ENCODE measurements at regions not wholly inside any gene's neighbourhood (a gene's known extent, or its start where the extent isn't known, plus 50 kb on each side); places are given as distances from the start of the nearest gene placed in this dataset.
A peak's percentile ranks its signal among the peaks of the same experiment; 100 is the strongest.

DNA sequence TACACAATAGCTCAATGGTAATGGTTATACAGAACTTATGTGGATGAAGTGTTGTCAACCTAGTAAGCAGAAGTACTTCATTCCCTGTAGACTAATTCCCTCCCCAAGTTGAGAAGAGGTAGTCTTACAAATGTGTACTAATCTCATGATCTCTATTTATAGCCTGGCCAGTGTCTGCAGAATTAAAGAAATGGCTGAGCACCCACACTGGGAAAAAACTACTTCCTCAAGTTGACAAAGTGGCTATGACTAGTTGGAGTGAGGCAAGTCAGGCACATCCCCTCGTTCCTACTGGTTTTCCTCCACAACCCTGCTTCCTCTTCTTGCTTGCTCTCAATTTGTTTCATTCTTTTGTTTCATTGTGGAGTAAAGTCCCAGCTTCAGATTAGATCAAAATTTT lies 566.7 kb upstream of the ZNF717 start:
- no peak for DNase-seq

DNA sequence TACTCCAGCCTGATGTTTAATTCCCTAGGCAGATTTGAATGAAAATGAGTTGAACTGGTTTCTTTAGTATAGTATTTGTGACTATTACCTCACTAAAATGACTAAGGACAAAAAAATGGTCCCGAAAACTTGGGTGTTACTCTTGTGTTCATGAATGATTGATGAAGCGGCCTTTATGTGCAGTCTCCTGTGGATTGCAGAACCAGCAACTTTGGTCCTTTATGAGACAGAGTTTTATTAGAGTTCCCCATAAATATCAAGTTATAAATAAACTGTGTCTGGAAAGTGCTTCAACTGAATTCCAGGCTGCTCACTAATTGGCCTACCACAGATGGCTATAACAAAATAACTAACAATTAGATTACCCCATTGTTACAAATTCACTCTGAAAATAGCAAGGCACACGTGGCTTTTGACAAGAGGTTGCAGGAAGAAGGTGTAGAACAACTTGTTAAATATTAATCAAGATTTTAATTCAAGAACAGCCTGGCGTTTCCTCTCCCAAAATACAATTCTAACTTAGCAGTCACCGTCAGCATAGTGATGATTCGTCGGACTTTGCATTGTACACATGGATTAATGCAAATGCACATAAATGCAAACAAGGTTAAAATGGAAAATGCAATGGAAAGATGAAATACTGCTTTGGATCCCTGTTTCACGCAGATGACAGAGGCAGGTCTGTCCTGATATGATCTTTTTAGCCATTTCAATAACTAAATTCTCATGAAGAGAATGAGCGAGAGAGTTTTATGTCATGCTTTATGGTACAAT lies 567.3 kb upstream of the ZNF717 start:
- DNase-seq: no peak

DNA sequence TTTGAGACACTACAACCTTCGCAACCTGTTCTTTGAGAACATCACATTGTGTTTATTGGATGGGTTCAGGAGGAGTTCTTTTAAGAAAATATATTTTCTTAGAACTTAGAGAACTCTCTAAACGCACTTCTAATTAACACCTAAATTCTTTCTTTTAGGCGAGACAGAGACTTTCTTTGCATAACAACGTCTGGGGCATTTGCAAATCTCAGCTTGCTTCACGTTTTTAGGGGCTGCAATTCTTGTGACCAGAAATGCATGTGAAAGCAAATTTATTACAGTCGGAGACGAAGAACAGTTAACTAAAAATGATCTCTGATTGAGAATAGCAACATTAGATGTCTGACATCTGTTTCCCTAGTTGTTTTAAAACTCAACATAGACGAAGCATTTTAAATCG lies 568.3 kb upstream of the ZNF717 start:
- DNase-seq: no peak

DNA sequence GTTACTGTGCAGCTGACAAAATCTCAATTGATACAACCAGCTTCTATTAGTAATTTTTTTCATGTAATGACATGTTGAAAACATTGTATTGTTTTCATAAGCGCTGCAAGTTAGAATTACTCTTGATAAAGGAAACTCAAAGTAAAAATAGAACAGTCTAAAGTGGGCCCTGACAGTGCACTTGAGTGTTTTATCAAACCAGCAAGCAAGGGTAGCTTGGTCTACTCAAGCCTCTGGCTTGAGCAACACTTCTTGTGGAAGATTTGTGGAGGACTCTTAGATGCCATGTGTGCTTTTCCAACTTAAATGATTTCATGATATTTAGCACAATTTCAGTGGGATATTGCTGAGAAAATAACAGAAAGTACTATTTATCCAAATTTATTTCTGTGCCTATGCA lies 575.7 kb upstream of the ZNF717 start:
- DNase-seq: no peak

DNA sequence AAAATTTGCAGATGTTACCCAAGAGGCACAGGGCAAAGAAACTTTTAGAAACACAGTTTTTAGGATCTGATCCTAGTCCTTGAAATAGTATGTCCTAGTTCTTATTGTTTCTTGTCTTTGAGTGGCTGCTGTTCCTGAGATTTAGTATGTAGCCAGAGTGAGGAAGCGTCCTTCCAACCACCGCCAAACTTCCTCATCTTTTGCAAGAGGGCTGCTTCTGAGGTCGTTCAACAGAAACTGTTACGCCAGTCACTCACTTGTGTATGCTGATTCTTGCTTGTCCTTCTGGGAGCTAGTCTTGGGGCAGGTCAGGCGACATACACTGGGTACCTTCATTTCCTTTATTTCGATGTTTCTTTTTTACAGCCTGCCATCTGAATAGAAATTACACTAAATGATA lies 577.3 kb upstream of the ZNF717 start:
- no peak for DNase-seq

DNA sequence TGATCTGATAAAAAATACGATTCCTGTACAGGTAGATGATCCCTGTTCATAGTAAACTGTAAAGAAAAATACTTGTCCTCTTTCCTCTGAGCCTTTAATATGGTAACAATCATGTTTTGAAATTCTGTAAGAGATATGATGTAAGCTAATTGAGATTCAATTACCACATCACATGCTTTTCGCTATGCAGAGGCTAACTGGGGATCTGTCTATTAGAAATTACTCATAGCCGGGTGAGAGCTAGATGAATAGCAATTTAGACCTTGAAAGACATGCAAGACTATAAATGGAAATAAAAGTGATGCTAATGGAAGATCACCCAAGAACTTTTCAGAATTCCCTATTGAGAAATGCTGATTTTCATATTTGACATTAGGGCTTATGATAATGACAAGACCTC lies 579.9 kb upstream of the ZNF717 start:
- no peak for DNase-seq

DNA sequence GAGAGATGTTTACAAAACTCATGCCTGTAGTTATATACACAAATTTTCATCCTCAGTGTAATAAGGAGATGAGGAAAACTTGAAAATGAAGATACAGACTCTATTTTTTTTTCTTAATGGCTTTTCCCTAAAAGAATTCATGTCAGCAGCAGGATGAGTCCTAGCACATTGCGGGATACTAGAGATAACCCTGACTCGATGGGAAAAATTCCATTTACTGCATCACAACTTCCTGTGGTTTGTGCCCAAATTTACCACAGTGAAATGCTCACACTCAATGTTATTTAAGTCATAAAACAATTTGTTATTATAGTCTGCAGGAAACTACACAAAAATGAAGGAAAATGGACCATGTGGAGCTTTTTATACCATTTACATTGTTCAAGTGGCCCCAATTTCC lies 581.9 kb upstream of the ZNF717 start:
- DNase-seq: no peak

DNA sequence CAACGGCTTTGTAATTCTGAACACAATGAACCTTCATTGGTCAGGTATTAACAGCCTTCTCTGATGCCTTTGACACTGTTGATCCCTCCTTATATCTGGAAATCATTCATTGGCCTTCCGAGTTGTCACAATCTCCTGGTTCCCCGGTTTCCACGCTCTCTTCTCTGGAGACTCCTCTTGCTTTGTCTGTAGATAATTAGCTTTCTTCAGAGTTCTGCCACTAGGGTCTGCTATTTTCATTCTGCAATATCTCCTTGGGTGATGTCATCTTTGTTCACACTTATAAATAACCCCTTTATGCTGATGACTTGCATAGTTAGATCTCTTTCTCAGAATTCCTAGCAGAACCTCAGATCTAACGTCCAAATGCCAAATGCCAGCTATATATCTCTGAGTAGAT lies 583.8 kb upstream of the ZNF717 start:
- peak in 1 of 2 experiments; percentile 0 for DNase-seq

DNA sequence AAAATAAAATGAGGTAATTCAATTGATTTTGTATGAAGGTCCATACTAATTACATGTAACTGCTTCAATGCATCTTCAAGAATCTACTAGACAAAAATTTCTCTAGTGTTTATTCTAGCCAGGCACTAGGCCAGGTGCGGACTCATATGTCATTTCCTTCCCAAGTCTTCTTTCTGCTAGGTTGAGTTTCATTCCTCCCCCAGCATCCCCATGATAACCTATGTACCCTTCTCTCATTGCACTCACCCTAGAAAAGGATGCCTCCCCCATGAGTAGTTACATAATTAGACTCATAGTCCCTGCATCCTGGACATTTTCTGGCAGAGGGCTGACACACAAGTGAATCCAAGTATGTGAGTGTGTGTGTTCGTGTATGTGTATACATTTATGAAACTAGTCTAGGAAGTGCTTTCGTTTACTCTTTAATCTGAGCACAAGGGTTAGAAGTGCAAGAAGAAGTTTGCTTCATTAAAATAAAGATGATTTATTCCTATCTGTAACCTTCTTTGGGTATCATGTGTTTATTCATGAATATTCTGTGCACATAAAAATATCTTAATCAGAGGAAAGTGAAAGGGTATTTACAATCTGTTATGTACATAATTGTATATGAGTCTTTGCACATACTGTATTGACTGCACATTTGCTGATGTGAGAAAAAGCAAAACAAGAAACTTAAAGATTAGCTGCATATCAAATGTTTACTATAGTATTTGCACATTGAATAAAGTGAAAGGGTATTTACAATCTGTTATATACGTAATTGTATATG lies 585.6 kb upstream of the ZNF717 start:
- DNase-seq: no peak

DNA sequence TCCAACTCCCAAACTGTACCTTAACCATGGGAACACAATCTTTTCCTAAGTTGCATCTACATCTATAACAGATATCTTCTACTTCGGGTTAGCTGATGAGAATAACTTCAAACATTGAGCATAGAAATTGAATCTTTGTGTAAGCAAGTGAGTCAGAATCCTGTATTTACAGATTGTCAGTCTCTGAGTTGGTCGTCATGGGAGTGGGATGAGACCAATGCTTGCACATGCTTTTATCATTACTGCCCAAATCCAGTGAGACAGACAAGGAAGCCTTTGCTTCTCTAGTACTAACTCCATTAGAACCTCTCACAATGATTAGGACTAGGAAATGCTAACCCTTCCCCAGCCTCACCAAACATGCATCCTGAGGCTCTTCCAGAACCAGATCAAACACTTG lies 587.1 kb upstream of the ZNF717 start:
- DNase-seq: no peak

DNA sequence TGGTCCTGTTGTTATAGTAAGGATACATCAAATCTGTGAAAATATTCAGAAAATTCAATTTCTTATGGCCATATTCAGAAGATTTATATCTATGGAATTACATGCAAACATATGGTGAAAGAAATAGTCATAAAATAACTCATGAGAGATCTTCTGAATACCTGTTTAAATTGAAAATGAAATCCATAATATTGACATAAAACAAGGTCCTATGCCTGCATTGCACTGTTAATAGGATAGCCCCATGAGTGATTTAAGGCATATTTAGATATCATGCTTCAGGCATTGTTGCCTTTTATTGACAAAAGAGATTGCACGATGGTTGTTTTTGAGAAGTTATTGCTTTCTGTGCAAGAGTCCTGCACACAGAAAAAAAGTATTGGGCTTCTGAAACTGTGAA lies 591.7 kb upstream of the ZNF717 start:
- DNase-seq: no peak

DNA sequence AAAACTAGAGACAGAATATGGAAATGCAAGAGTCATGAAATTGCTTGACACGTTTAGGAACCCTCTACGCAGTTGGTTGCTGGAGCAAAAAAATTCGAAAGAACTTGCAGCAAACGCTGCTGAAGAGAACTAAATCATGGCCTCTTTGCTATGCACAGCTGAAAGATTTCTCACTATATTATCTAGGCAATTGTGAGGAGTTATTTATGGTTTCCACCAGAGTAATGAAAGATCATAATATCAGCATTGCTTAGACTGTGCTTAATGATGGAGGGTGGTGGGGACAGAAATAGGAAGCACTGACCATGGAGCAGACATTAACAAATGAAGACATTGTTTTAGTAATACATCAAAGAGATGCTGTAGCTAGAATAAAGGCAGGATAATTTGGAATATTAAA lies 593.4 kb upstream of the ZNF717 start:
- no peak for DNase-seq

DNA sequence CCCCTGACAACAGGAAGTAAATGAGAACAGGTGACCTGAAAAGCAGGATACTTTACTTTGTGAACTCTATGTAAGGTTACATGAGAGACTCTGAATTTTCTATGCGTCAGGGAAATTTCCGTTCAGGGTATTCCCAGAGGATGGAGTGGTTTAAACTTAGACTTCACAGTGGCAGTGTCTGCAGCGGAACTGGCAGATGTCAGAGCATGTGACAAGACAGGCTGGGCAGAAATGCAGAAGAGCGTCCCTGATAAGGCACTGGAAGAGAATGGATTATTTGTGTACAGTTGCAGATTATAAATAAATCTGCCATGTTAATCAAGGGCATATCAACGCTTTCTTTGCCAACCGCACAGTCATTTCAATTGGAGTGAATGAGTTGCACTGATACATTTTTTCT lies 598.4 kb upstream of the ZNF717 start:
- no peak for DNase-seq

DNA sequence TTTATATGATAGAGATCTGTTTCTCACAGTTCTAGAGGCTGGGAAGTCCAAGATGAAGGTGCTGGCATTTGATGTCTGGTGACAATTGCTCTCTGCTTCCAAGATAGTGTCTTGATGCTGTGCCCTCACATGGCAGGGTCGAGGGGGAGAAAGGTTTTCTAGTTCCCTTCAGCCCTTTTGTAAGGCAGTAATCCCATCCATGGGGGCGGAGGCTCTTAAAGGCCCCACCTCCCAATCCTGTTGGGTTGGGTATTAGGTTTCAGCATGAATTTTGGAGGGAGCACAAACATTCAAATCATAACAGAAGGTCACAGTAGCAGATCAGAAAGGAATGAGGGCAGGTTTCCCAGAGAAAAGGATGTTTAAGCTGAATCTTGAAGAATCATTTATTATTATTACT lies 601.7 kb upstream of the ZNF717 start:
- no peak for DNase-seq

DNA sequence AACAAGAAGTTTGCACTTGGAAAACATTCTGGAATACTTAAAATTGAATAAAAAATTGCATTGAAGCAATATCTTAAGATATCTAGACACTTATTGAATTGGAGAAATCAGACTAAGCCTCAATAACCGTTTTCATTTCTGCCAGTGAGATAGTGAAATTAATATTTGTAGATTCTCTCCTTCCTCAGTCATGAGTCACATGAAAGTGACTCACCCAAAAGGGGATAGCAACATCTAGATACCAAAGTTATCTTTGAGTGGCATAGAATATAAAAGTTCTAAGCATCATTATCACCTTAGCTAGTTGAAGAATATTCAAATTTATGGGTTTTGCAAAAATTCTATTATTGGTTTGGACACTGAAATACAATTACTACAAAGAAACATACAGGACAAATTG lies 614.8 kb upstream of the ZNF717 start:
- no peak for DNase-seq

DNA sequence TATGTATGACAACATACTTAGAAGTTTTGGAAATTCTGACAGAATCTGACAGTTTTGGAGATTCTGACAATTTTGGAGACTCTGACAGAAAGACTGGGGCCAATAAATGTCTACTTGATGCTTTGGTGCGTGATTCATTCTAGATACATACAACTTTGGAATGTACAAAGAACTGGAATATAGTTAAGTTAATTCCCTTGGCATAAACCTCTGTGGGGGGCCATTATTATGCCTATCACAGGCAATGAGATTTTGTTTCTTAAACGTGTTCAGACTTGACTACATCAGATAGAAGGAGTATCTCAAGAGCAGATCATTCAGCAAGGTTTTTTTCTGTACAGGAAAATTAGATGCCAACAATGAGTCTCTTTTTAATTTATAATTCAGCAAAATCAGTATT lies 617.6 kb upstream of the ZNF717 start:
- DNase-seq: no peak

DNA sequence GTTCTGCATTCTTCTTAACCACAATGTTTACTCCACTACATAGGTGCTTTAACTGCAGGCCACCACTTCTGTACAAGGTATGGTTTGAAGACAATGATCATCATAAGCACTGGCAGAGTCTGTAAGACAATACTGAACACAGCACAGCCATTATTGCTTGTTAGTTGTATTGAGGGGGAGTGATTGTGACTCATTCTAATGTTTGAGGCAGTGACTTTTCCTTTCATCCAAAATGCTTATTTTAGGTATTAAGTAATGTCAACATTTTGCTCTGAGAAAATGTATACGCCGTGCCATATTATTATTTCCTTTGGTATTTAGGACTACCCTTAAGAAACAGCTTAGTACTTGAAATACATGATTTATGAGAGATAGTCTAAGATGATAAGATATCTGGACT lies 618.2 kb upstream of the ZNF717 start:
- DNase-seq: no peak

DNA sequence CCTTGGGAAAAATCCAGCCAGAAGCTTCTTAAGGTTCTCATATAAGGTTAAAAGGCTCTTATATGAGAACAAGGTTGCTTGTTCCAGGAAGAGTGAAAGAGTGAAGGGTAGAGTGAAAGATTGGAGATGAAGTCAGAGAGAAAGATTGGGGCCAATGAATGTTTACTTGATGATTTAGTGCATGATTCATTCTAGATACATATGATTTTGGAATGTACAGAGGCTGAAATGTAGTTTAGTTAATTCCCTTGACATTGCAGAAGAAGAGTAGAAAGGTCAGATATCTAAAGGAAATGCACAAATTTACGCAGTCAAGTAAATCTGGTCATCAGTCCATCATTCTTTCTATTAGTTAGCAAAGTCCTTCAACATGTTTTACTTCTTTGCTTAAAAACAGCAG lies 619.8 kb upstream of the ZNF717 start:
- no peak for DNase-seq

DNA sequence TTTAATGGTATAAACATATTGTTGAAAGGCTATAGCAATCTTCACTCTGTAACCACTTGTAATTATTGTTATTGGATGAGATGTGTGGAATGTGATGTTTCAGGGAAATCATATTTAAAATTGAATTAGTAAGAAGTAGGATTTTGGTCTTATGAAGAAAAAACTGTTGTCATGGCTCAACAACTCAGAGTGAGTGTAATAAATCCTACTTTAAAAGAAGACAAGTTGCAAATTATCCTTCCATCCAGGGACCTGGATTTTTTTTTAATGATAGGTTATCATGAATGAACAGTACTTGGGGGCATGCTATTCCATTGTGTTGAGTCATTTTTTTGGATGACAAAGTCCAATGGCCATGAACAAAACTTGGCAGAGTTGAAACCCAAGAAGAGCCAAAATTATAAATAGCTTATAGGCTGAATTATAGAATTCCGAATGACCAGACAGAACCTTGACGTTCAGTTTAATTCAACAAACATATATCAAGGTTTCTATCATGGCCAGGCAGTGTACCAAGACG lies 625.5 kb upstream of the ZNF717 start:
- no peak for DNase-seq

DNA sequence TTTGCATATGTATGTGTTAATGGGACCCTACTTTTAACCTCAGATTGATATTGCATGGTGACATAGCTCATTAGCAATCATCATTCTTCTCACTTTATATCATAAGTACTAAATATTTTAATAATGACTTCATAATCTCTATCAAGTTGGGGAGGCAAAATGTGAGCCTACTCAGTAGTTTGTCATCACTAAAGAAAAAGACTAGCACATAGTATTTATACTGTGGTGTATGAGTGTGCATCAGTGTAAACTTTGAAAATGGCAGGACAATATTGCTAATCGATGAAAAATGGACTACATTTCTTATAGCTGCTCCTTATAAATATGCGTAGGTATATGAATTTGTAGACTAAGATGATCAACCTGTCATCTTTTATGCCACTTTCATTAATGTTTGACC lies 624.5 kb upstream of the ROBO2 start:
- no peak for DNase-seq

DNA sequence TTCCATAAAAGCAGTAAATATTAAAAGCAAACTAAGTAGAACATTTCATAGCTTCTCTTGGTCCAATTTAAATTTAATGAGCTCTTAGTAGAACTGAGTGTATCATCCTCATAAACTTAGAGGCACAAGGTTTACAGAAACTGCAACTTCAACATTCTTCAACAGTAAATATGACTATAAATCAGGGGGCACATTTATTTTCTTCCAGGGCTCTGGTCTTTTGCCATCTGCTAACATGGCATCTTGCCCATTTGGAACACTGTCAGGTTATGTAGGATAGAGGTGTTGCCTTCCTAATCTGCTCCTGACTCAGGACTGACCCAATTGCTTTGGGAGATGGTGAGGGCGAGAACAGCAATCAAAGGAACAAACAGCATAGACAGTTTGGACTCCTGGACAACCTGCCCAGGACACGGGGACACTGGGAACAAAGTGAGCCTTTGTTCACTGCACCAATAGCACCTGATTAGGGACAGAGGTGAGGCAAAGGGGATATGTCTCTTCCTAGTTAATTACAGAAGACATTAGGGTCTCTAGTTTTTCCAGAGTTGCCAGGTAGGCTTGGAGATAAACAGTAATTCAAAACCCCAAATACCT lies 610.2 kb upstream of the ROBO2 start:
- DNase-seq: no peak

DNA sequence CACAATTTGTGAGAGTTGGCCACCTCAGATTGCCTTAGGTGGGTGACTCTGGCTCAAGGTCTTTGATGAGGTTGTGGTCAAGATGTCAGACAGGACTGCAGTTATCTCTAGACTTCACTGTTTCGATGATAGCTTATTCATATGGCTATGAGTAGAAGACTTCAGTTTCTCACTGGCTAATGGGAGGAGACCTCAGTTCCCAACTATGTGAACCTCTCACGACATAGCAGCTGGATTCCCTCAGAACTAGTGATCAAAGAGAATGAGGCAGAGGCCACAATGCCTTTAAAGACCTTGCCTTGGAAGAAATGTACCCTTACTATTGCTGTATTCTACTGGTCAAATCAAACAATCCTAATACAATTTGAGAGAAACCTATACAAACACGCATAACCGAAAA lies 607.5 kb upstream of the ROBO2 start:
- DNase-seq: no peak

DNA sequence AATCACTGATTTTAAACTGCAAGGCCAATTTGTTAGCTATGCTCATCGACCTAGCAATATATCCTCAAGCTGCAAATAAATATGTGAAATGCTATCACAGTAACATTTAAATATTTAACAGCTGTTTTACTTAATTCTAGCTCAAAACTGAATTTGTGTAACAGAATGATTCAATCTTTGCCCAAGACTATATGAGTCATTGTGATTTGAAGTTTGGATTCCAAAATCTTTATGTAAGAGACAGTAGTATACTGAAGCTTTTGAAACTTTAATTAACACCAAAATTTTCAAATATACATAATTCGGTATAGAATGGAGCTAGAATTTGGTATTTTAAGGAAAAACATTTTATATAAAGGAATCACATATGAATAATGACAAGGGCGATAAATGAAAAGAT lies 603.0 kb upstream of the ROBO2 start:
- no peak for DNase-seq

DNA sequence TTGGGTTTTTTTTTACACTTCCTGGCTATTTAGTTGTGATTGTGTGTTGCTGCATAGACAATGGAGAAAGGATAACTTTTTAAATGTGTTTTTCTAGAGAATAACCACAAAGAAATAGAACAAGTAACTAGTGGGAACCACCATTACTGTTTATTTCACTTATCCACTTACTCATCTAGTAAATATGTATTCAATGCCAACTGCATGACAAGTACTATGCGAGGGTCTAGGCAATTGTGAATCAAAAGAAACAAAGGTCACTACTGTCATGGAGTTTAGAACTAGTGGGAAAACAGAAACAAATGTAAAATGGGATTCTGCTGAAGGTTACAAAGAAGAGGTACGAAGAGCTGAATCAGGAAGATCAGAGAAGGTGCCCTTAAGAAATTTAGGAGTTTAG lies 600.9 kb upstream of the ROBO2 start:
- no peak for DNase-seq
